Common myeloid progenitor, CD34-positive (primary cell): ENCODE measurements at regions not wholly inside any gene's neighbourhood (a gene's known extent, or its start where the extent isn't known, plus 50 kb on each side); places are given as distances from the start of the nearest gene placed in this dataset.
"Not testable (repeated sequence)": the region's sequence is repeated elsewhere in the genome, so short reads cannot be mapped to it uniquely, and the experiment has no call there.

ENCODE experiments used
- CTCF ChIA-PET: fragments of 350-600 bp; sonication (Branson Sonifier 250); formaldehyde crosslinking; loops from one replicate; lab custom pipeline; 2021; ENCODE audit warnings: antibody characterized with exemption; lab: Charles Lee
- POLR2A ChIA-PET: fragments of 350-600 bp; sonication (Branson Sonifier 250); formaldehyde crosslinking; loops from one replicate; lab custom pipeline; 2021; ENCODE audit warnings: antibody characterized with exemption; lab: Charles Lee
- DNase-seq, 3 donors: peaks; one replicate each; pipeline versions ENCODE4 v3.0.0 to v3.0.0-alpha.2; 2013
- H3K27ac ChIP-seq, 2 experiments: 1 replicate in 1 of 2; 2 replicates in 1 of 2; pipeline ENCODE4 v1.7.0; 2013; ENCODE audit warnings: inconsistent platforms in 2 of 2, low read length in 2 of 2, mild to moderate bottlenecking in 2 of 2, low read depth in 1 of 2, moderate library complexity in 1 of 2; ENCODE audit not compliant: severe bottlenecking in 2 of 2, insufficient read depth in 1 of 2, poor library complexity in 1 of 2
- H3K27me3 ChIP-seq, 5 experiments: replicated peaks in 2 of 5; 1 replicate in 3 of 5; 2 replicates in 2 of 5; pipeline versions ENCODE4 v1.6.1 to v1.7.0; 2013; ENCODE audit warnings: low read length in 4 of 5, mild to moderate bottlenecking in 2 of 5, moderate library complexity in 2 of 5, inconsistent platforms in 1 of 5; ENCODE audit not compliant: insufficient read depth in 5 of 5, control insufficient read depth in 4 of 5
- H3K36me3 ChIP-seq, 4 experiments: 1 replicate in 2 of 4; 2 replicates in 2 of 4; pipeline versions ENCODE4 v1.6.1 to v1.7.0; 2013; ENCODE audit warnings: low read length in 3 of 4, control low read depth in 1 of 4, mild to moderate bottlenecking in 1 of 4; ENCODE audit not compliant: control insufficient read depth in 4 of 4, insufficient read depth in 4 of 4
- H3K4me1 ChIP-seq, 4 experiments: 1 replicate in 3 of 4; 2 replicates in 1 of 4; pipeline versions ENCODE4 v1.6.1 to v1.7.1; 2013; ENCODE audit warnings: low read length in 3 of 4, mild to moderate bottlenecking in 3 of 4, control low read depth in 1 of 4, inconsistent platforms in 1 of 4, moderate library complexity in 1 of 4; ENCODE audit not compliant: control insufficient read depth in 4 of 4, insufficient read depth in 4 of 4; ENCODE audit errors: control extremely low read depth in 1 of 4
- H3K4me3 ChIP-seq, 7 experiments: 1 replicate in 4 of 7; 2 replicates in 3 of 7; pipeline versions ENCODE4 v1.5.1 to v1.7.0; 2013; ENCODE audit warnings: mild to moderate bottlenecking in 7 of 7, low read length in 6 of 7, moderate library complexity in 6 of 7, inconsistent platforms in 2 of 7, low read depth in 2 of 7, control low read depth in 1 of 7; ENCODE audit not compliant: insufficient read depth in 4 of 7, control insufficient read depth in 1 of 7; ENCODE audit errors: extremely low read depth in 1 of 7
- H3K9me3 ChIP-seq, 5 experiments: 1 replicate in 4 of 5; 2 replicates in 1 of 5; pipeline versions ENCODE4 v1.6.1 to v1.7.1; 2013; ENCODE audit warnings: low read length in 4 of 5, mild to moderate bottlenecking in 2 of 5, inconsistent platforms in 1 of 5, low read depth in 1 of 5, moderate library complexity in 1 of 5; ENCODE audit not compliant: control insufficient read depth in 4 of 5, insufficient read depth in 2 of 5; ENCODE audit errors: control extremely low read depth in 1 of 5
- WGBS: methylation state at CpG from one replicate; pipeline ENCODE4 v1.1.5; 2013; ENCODE audit not compliant: insufficient coverage; 5-methylcytosine and 5-hydroxymethylcytosine counted together

- POLR2A ChIA-PET: no interaction called here
- H3K4me3 ChIP-seq: no peak overlapping the region
- H3K36me3 ChIP-seq: no peaks in the 10 kb centered on the region
- CTCF ChIA-PET: no interaction called here
- H3K27ac ChIP-seq: no peak overlapping the region
- peak in 1 of 3 donors; percentile 16 for DNase-seq
- 83% methylated on average over 3 of the region's 4 CpGs for WGBS
- H3K4me1 ChIP-seq: no peaks in the 10 kb centered on the region
- no peaks in the 10 kb centered on the region for H3K9me3 ChIP-seq
- H3K27me3 ChIP-seq: peaks cover 0 to 4% (median 0%) of the 10 kb centered on the region in 5 experiments
These were observed 68.0 kb upstream of the ZNF157 start for GRCh38 chrX:47302396-47302795.

- POLR2A ChIA-PET, DNase-seq, H3K4me3 ChIP-seq, CTCF ChIA-PET, H3K36me3 ChIP-seq, H3K27ac ChIP-seq, H3K9me3 ChIP-seq, H3K4me1 ChIP-seq: not testable (repeated sequence)
- 88% methylated on average over 1 of the region's 7 CpGs for WGBS
- H3K27me3 ChIP-seq: peaks cover 0 to 11% (median 0%) of the 10 kb centered on the region in 5 experiments
These were observed 63.8 kb upstream of the ZNF157 start for GRCh38 chrX:47306471-47307023.

GRCh38 chrX:47311932-47312774, 58.2 kb upstream of the ZNF157 start:
- Histone ChIP-seq H3K4me3 (peak overlapping the region in 1 of 7 experiments; percentile 23), H3K27me3 (peaks cover 0 to 20% (median 0%) of the 10 kb centered on the region in 5 experiments), H3K27ac (no peak overlapping the region), H3K36me3 (no peaks in the 10 kb centered on the region), H3K4me1 (no peaks in the 10 kb centered on the region), H3K9me3 (no peaks in the 10 kb centered on the region)
- ChIA-PET CTCF (interaction anchor here (0.6 to 1.8 kb wide), 6 partner anchors 17 to 118 kb away, joined by 3 to 6 read pairs (median 4); no protein-coding TSS in a partner anchor), POLR2A (interaction anchor here (0.6 kb wide), 1 partner anchor 194 kb away, joined by 4 read pairs; no protein-coding TSS in a partner anchor)
- 54% methylated on average over 12 of the region's 19 CpGs for WGBS
- DNase-seq: peak; percentile 65 to 86 (median 83)

GRCh38 chrX:47313056-47313455, 57.3 kb upstream of the ZNF157 start:
- POLR2A ChIA-PET: no interaction called here
- Histone ChIP-seq H3K4me3 (no peak overlapping the region), H3K27ac (no peak overlapping the region), H3K27me3 (peaks cover 0 to 20% (median 0%) of the 10 kb centered on the region in 5 experiments), H3K4me1 (no peaks in the 10 kb centered on the region), H3K9me3 (no peaks in the 10 kb centered on the region), H3K36me3 (no peaks in the 10 kb centered on the region)
- CTCF ChIA-PET: interaction anchor here (1.0 to 1.8 kb wide), 4 partner anchors 48 to 118 kb away, joined by 3 to 6 read pairs (median 4); no protein-coding TSS in a partner anchor
- DNase-seq: no peak
- WGBS: 78% methylated on average over 4 of the region's 5 CpGs

GRCh38 chrX:47316276-47317025, 53.9 kb upstream of the ZNF157 start:
- CTCF ChIA-PET: no interaction called here
- 55% methylated on average over 10 of the region's 14 CpGs for WGBS

More at GRCh38 chrX:47316276-47317025, 53.9 kb upstream of the ZNF157 start:
- POLR2A ChIA-PET: no interaction called here
- Histone ChIP-seq H3K27ac (no peak overlapping the region), H3K27me3 (peaks cover 0 to 16% (median 0%) of the 10 kb centered on the region in 5 experiments), H3K9me3 (no peaks in the 10 kb centered on the region), H3K4me1 (no peaks in the 10 kb centered on the region), H3K4me3 (no peak overlapping the region), H3K36me3 (no peaks in the 10 kb centered on the region)
- no peak for DNase-seq
